ENCODE measurements at regions not wholly inside any gene's neighbourhood (a gene's known extent, or its start where the extent isn't known, plus 50 kb on each side); places are given as distances from the start of the nearest gene placed in this dataset.

DNA sequence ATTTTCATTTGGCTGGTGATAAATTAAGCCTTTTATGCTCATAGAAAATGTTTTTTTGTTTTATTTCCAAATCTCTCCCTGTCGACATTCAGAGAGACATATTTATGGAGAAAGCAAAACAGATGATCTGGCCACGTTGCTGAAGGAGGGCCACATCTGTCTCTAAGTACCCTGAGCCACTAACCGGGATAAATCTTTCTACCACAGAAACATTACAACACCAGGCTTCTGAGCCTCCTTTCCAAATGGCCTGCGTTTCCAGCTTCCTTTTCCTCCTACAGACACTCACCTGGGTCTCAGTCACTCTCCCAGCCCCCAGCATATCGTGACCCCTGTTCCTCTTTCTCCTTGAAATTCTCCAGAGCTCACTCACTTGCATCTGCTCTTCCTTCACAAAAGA lies 161.0 kb downstream of the ARRDC4 start:
- DNase-seq (ENCODE audit: low read depth, low spot score): no peak
- no peak overlapping the region for H3K4me3 Mint-ChIP-seq
- H3K27me3 Mint-ChIP-seq (ENCODE audit: low read depth): no peaks in the 10 kb centered on the region
- no peaks in the 10 kb centered on the region for H3K4me1 Mint-ChIP-seq
- no peaks in the 10 kb centered on the region for H3K9me3 Mint-ChIP-seq
- TF ChIP-seq, protein P1, sequence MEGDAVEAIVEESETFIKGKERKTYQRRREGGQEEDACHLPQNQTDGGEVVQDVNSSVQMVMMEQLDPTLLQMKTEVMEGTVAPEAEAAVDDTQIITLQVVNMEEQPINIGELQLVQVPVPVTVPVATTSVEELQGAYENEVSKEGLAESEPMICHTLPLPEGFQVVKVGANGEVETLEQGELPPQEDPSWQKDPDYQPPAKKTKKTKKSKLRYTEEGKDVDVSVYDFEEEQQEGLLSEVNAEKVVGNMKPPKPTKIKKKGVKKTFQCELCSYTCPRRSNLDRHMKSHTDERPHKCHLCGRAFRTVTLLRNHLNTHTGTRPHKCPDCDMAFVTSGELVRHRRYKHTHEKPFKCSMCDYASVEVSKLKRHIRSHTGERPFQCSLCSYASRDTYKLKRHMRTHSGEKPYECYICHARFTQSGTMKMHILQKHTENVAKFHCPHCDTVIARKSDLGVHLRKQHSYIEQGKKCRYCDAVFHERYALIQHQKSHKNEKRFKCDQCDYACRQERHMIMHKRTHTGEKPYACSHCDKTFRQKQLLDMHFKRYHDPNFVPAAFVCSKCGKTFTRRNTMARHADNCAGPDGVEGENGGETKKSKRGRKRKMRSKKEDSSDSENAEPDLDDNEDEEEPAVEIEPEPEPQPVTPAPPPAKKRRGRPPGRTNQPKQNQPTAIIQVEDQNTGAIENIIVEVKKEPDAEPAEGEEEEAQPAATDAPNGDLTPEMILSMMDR (conservative IDR thresholded peaks at IDR 0.05): no peak
- no peaks in the 10 kb centered on the region for H3K36me3 Mint-ChIP-seq (ENCODE audit: low read depth)
- no peak overlapping the region for H3K27ac Mint-ChIP-seq (ENCODE audit: unreplicated experiment)

DNA sequence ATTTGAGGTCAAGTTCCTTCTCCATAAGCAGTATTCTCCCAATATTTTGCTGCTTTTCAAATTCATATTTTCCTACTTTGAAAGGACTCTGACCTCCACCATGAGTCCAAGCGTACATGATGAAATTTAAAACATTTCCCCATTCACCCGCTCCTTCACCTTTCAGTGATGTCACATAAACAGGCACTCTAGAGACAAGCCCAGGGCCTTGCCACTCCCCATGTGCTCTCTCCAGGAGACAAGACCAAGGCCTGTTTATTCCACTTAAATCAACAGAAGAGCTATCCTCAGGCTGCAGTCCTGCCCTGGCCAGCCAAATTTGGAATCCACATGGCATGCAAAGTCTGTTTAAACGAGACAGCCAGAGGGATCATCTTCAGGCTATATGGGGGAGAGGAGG lies 161.5 kb downstream of the ARRDC4 start:
- no peak overlapping the region for H3K4me3 Mint-ChIP-seq
- DNase-seq (ENCODE audit: low read depth, low spot score): no peak
- TF ChIP-seq, protein P1 (conservative IDR thresholded peaks at IDR 0.05): no peak
- H3K9me3 Mint-ChIP-seq: no peaks in the 10 kb centered on the region
- no peaks in the 10 kb centered on the region for H3K36me3 Mint-ChIP-seq (ENCODE audit: low read depth)
- no peaks in the 10 kb centered on the region for H3K4me1 Mint-ChIP-seq
- no peaks in the 10 kb centered on the region for H3K27me3 Mint-ChIP-seq (ENCODE audit: low read depth)
- H3K27ac Mint-ChIP-seq (ENCODE audit: unreplicated experiment): no peak overlapping the region

DNA sequence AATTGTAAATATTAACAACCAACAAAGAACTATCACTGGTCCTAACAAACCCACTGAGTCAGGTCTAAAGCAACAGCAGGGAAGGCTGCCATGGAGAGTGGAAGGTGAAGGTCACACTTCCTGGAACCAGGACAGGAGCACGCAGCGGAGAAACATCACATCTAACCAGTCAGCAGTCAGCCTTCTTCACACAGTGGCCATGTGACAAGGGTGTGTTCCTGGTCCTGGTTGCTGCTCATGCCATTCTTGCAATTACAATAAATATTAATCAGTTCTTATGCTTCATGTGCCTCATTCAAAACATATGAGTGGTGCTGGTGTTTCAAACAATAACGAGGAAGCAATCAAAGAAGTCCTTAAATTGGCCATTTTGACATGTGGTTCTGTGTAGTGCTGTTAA lies 162.8 kb downstream of the ARRDC4 start:
- no peak for DNase-seq (ENCODE audit: low read depth, low spot score)
- TF ChIP-seq, protein P1 (conservative IDR thresholded peaks at IDR 0.05): no peak
- no peak overlapping the region for H3K4me3 Mint-ChIP-seq
- H3K36me3 Mint-ChIP-seq (ENCODE audit: low read depth): no peaks in the 10 kb centered on the region
- H3K9me3 Mint-ChIP-seq: no peaks in the 10 kb centered on the region
- H3K27me3 Mint-ChIP-seq (ENCODE audit: low read depth): no peaks in the 10 kb centered on the region
- no peak overlapping the region for H3K27ac Mint-ChIP-seq (ENCODE audit: unreplicated experiment)
- H3K4me1 Mint-ChIP-seq: peaks cover 4% of the 10 kb centered on the region

DNA sequence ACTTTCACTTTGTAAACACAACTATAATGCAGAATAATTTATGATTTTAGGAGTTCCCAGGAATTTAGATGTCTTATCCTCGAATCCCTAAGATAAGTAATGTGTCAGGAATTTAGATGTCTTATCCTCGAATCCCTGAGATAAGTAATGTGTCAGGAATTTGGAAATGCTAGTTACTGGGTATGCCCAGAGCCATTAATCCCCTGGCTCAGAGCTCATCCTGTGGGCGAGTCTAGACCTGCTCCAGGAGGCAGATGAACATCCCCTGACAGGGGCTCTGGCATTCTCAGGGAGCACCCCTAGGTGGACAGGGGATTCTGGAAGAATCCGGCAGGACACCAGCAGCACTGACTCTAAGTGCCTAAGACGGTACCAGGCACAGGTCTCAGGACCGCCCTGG lies 163.3 kb downstream of the ARRDC4 start:
- no peak overlapping the region for H3K4me3 Mint-ChIP-seq
- H3K27me3 Mint-ChIP-seq (ENCODE audit: low read depth): no peaks in the 10 kb centered on the region
- no peak for DNase-seq (ENCODE audit: low read depth, low spot score)
- H3K4me1 Mint-ChIP-seq: peaks cover 4% of the 10 kb centered on the region
- H3K9me3 Mint-ChIP-seq: no peaks in the 10 kb centered on the region
- TF ChIP-seq, protein P1 (conservative IDR thresholded peaks at IDR 0.05): no peak
- no peaks in the 10 kb centered on the region for H3K36me3 Mint-ChIP-seq (ENCODE audit: low read depth)
- H3K27ac Mint-ChIP-seq (ENCODE audit: unreplicated experiment): no peak overlapping the region

DNA sequence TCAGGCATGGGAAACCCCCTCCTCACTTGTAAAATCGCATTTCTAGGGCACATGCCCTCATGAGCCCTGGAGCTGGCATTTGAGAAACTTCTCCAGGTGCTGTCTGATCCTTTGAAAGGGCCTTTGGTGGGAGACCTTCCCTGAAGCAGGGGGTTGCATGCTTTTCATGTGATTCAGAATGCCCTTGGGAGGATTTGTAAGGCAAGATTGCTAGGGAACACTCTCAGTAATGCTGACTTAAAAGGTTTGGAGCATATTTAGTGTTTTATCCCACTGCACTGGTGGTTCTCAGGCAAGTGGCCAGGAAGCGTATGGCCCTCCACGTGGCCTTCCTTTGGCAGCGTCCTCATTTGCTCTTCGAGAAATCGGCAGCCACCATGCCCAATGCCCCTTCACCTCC lies 164.1 kb downstream of the ARRDC4 start:
- Mint-ChIP-seq H3K27me3 (ENCODE audit: low read depth) (no peaks in the 10 kb centered on the region), H3K36me3 (ENCODE audit: low read depth) (no peaks in the 10 kb centered on the region), H3K9me3 (no peaks in the 10 kb centered on the region), H3K4me3 (no peak overlapping the region), H3K4me1 (peaks cover 4% of the 10 kb centered on the region), H3K27ac (ENCODE audit: unreplicated experiment) (no peak overlapping the region)
- DNase-seq (ENCODE audit: low read depth, low spot score): no peak
- TF ChIP-seq, protein P1 (conservative IDR thresholded peaks at IDR 0.05): no peak
